ENCODE measurements at regions not wholly inside any gene's neighbourhood (a gene's known extent, or its start where the extent isn't known, plus 50 kb on each side); places are given as distances from the start of the nearest gene placed in this dataset.
"Not testable (repeated sequence)": the region's sequence is repeated elsewhere in the genome, so short reads cannot be mapped to it uniquely, and the experiment has no call there.

GRCh38 chr18:27528925-27529521 is 343.9 kb upstream of the CHST9 start:
- no peak for DNase-seq (ENCODE audit: low read depth in 1 of 2, low spot score in 1 of 2)
- Histone ChIP-seq H3K27ac (replicated peaks) (no peak overlapping the region), H3K4me3 (replicated peaks; ENCODE audit: insufficient read depth, low read length) (no peak overlapping the region), H3K27me3 (ENCODE audit: insufficient read depth, poor library complexity, severe bottlenecking) (no peaks in the 10 kb centered on the region)
- no peak for TF ChIP-seq POLR2AphosphoS5 (IDR thresholded peaks at IDR 0.05; ENCODE audit: low read depth)
- TF ChIP-seq CTCF (IDR thresholded peaks at IDR 0.05; ENCODE audit: insufficient read depth, low read length): no peak
- TF ChIP-seq SPI1 (IDR thresholded peaks at IDR 0.05; ENCODE audit: borderline replicate concordance, low read depth): no peak
- no peak for TF ChIP-seq GABPA (IDR thresholded peaks at IDR 0.05; ENCODE audit: low read depth)
- no peak for TF ChIP-seq REST (IDR thresholded peaks at IDR 0.05; ENCODE audit: insufficient replicate concordance, low read depth)

GRCh38 chr18:27527856-27528255 is 342.7 kb upstream of the CHST9 start:
- TF ChIP-seq SPI1 (IDR thresholded peaks at IDR 0.05; ENCODE audit: borderline replicate concordance, low read depth) (no peak), GABPA (IDR thresholded peaks at IDR 0.05; ENCODE audit: low read depth) (no peak), POLR2AphosphoS5 (IDR thresholded peaks at IDR 0.05; ENCODE audit: low read depth) (no peak), CTCF (IDR thresholded peaks at IDR 0.05; ENCODE audit: insufficient read depth, low read length) (no peak), REST (IDR thresholded peaks at IDR 0.05; ENCODE audit: insufficient replicate concordance, low read depth) (no peak)
- H3K27ac ChIP-seq (replicated peaks): no peak overlapping the region
- no peak overlapping the region for H3K4me3 ChIP-seq (replicated peaks; ENCODE audit: insufficient read depth, low read length)
- no peaks in the 10 kb centered on the region for H3K27me3 ChIP-seq (ENCODE audit: insufficient read depth, poor library complexity, severe bottlenecking)
- DNase-seq (ENCODE audit: low read depth in 1 of 2, low spot score in 1 of 2): no peak

- Histone ChIP-seq H3K27me3 (ENCODE audit: insufficient read depth, poor library complexity, severe bottlenecking) (no peaks in the 10 kb centered on the region), H3K27ac (replicated peaks) (no peak overlapping the region), H3K4me3 (replicated peaks; ENCODE audit: insufficient read depth, low read length) (no peak overlapping the region)
- TF ChIP-seq REST (IDR thresholded peaks at IDR 0.05; ENCODE audit: insufficient replicate concordance, low read depth): no peak
- no peak for TF ChIP-seq SPI1 (IDR thresholded peaks at IDR 0.05; ENCODE audit: borderline replicate concordance, low read depth)
- no peak for TF ChIP-seq GABPA (IDR thresholded peaks at IDR 0.05; ENCODE audit: low read depth)
- TF ChIP-seq POLR2AphosphoS5 (IDR thresholded peaks at IDR 0.05; ENCODE audit: low read depth): no peak
- TF ChIP-seq CTCF (IDR thresholded peaks at IDR 0.05; ENCODE audit: insufficient read depth, low read length): no peak
- DNase-seq (ENCODE audit: low read depth in 1 of 2, low spot score in 1 of 2): no peak
Observed at GRCh38 chr18:27520401-27520800, 335.3 kb upstream of the CHST9 start.

GRCh38 chr18:27510036-27510633 is 325.0 kb upstream of the CHST9 start:
- not testable (repeated sequence) for H3K27ac ChIP-seq (replicated peaks); DNase-seq (ENCODE audit: low read depth in 1 of 2, low spot score in 1 of 2); H3K27me3 ChIP-seq (ENCODE audit: insufficient read depth, poor library complexity, severe bottlenecking); H3K4me3 ChIP-seq (replicated peaks; ENCODE audit: insufficient read depth, low read length)

Data from HL-60 (cell line).